Ovary (tissue), 7 donors: ENCODE measurements at regions not wholly inside any gene's neighbourhood (a gene's known extent, or its start where the extent isn't known, plus 50 kb on each side); places are given as distances from the start of the nearest gene placed in this dataset.

Source experiments
- DNase-seq, 5 donors: peaks; one replicate each; pipeline ENCODE4 v3.0.0-alpha.2; 2019 to 2020
- H3K27ac ChIP-seq, 2 donors: fragments of 200-600 bp; one replicate each; pipeline versions ENCODE4 v1.5.1 to v1.8.0; 2019 to 2022
- H3K27me3 ChIP-seq: fragments of 200-600 bp; one replicate; pipeline ENCODE4 v1.8.0; 2022
- H3K36me3 ChIP-seq: fragments of 200-600 bp; sonication (generic); one replicate; pipeline ENCODE4 v1.5.1; 2019
- H3K4me1 ChIP-seq: one replicate; pipeline ENCODE4 v1.8.1; 2013; ENCODE audit warnings: mild to moderate bottlenecking, moderate library complexity; ENCODE audit not compliant: insufficient read depth
- H3K4me3 ChIP-seq: fragments of 200-600 bp; sonication (generic); one replicate; pipeline ENCODE4 v1.5.1; 2017
- H3K9me3 ChIP-seq, 2 donors: fragments of 200-600 bp in 1 of 2; sonication (generic) in 1 of 2; one replicate each; pipeline versions ENCODE4 v1.5.1 to v1.8.1; 2013 to 2019; ENCODE audit warnings: mild to moderate bottlenecking in 1 of 2, moderate library complexity in 1 of 2
- CTCF ChIP-seq, 3 donors: fragments of 450-650 bp in 2 of 3; fragments of 200-600 bp in 1 of 3; IDR thresholded peaks; one replicate each; pipeline versions ENCODE4 v1.5.1 to v1.8.0; 2016 to 2022; ENCODE audit warnings: antibody characterized with exemption in 3 of 3, mild to moderate bottlenecking in 1 of 3
- EP300 ChIP-seq: sonication (generic); formaldehyde crosslinking; IDR thresholded peaks from one replicate; pipeline ENCODE4 v1.6.1; 2017; ENCODE audit warnings: antibody characterized with exemption
- POLR2A ChIP-seq: fragments of 450-650 bp; IDR thresholded peaks from one replicate; pipeline ENCODE4 v1.6.1; 2017; ENCODE audit warnings: antibody characterized with exemption, mild to moderate bottlenecking, moderate library complexity
- WGBS, 3 donors: extraction: QIAGEN DNeasy Blood & Tissue Kit in 1 of 3; methylation state at CpG; one replicate each; pipeline versions ENCODE4 v1.1.5 to v1.1.7; 2013 to 2017; 5-methylcytosine and 5-hydroxymethylcytosine counted together
- intact Hi-C, 4 donors: fragments of 100-400 bp; cut with DNase I; formaldehyde crosslinking; loops; one replicate each; pipeline versions ENCODE4 v1.11.0 to v1.15.1; 2022 to 2023
- donor health status: DM: no; HTN: no; CAD: no; lungs with moderate emphysema.
- donor health status: DM: no; HTN: no; CAD: no.
- donor health status: Bipolar disorder and iron deficiency.
- donor health status: DM: no; HTN: no; CAD: no.
- donor health status: DM: yes; HTN: yes; CAD: no.

GRCh38 chr13:107342747-107343146 is 774.8 kb upstream of the ARGLU1 start:
- no peak for DNase-seq
- H3K4me1 ChIP-seq: no peaks in the 10 kb centered on the region
- intact Hi-C loops: no loop called here
- H3K27me3 ChIP-seq: no peaks in the 10 kb centered on the region
- no peak for TF ChIP-seq CTCF (IDR thresholded peaks at IDR 0.05)
- no peak for TF ChIP-seq POLR2A
- no peaks in the 10 kb centered on the region for H3K36me3 ChIP-seq
- no peaks in the 10 kb centered on the region for H3K9me3 ChIP-seq
- H3K27ac ChIP-seq: no peak overlapping the region
- 89 to 94% (median 92%) methylated on average over 3 of the region's 3 CpGs for WGBS, 3 donors
- no peak overlapping the region for H3K4me3 ChIP-seq

GRCh38 chr13:107339209-107339608 is 771.3 kb upstream of the ARGLU1 start:
- Histone ChIP-seq H3K27ac (no peak overlapping the region), H3K9me3 (no peaks in the 10 kb centered on the region), H3K36me3 (no peaks in the 10 kb centered on the region), H3K4me3 (no peak overlapping the region), H3K4me1 (no peaks in the 10 kb centered on the region), H3K27me3 (no peaks in the 10 kb centered on the region)
- 70 to 77% (median 77%) methylated on average over 4 of the region's 4 CpGs for WGBS, 3 donors
- no peak for DNase-seq
- intact Hi-C loops: no loop called here
- no peak for TF ChIP-seq POLR2A
- no peak for TF ChIP-seq EP300
- TF ChIP-seq CTCF (IDR thresholded peaks at IDR 0.05): no peak

- H3K27ac ChIP-seq: no peak overlapping the region
- no peaks in the 10 kb centered on the region for H3K9me3 ChIP-seq
- no peak for DNase-seq
- H3K4me3 ChIP-seq: no peak overlapping the region
- no peaks in the 10 kb centered on the region for H3K27me3 ChIP-seq
- H3K36me3 ChIP-seq: no peaks in the 10 kb centered on the region
- intact Hi-C loops: no loop called here
- TF ChIP-seq EP300: no peak
- no peak for TF ChIP-seq CTCF (IDR thresholded peaks at IDR 0.05)
- no peak for TF ChIP-seq POLR2A
- 65 to 66% (median 66%) methylated on average over 4 of the region's 4 CpGs for WGBS, 3 donors
- H3K4me1 ChIP-seq: no peaks in the 10 kb centered on the region
Observed at GRCh38 chr13:107332188-107332587, 764.3 kb upstream of the ARGLU1 start.

- TF ChIP-seq CTCF (IDR thresholded peaks at IDR 0.05) (no peak), POLR2A (no peak), EP300 (no peak)
- intact Hi-C loops: no loop called here
- WGBS, 3 donors: 79 to 86% (median 80%) methylated on average over 5 of the region's 5 CpGs
- no peak for DNase-seq
- H3K27me3 ChIP-seq: no peaks in the 10 kb centered on the region
- no peaks in the 10 kb centered on the region for H3K36me3 ChIP-seq
- no peak overlapping the region for H3K4me3 ChIP-seq
- H3K27ac ChIP-seq: no peak overlapping the region
- H3K9me3 ChIP-seq: no peaks in the 10 kb centered on the region
- no peaks in the 10 kb centered on the region for H3K4me1 ChIP-seq
Observed at GRCh38 chr13:107331359-107331758, 763.4 kb upstream of the ARGLU1 start.

- no peak for TF ChIP-seq CTCF (IDR thresholded peaks at IDR 0.05)
- TF ChIP-seq POLR2A: no peak
- TF ChIP-seq EP300: no peak
- H3K9me3 ChIP-seq: no peaks in the 10 kb centered on the region
- H3K4me3 ChIP-seq: no peak overlapping the region
- H3K4me1 ChIP-seq: no peaks in the 10 kb centered on the region
- no peak for DNase-seq
- no peaks in the 10 kb centered on the region for H3K36me3 ChIP-seq
- no peak overlapping the region for H3K27ac ChIP-seq
- 86 to 93% (median 93%) methylated on average over 3 of the region's 3 CpGs for WGBS, 3 donors
- intact Hi-C loops: no loop called here
- no peaks in the 10 kb centered on the region for H3K27me3 ChIP-seq
Observed at GRCh38 chr13:107330484-107330883, 762.5 kb upstream of the ARGLU1 start.
